Endothelial cell of umbilical vein (primary cell): ENCODE measurements at regions not wholly inside any gene's neighbourhood (a gene's known extent, or its start where the extent isn't known, plus 50 kb on each side); places are given as distances from the start of the nearest gene placed in this dataset.
"Not testable (repeated sequence)": the region's sequence is repeated elsewhere in the genome, so short reads cannot be mapped to it uniquely, and the experiment has no call there.

Experiments used
- BruUV-seq: library from RNA; stranded (reverse); fragments of 400-500 nt; replicated peaks from 2 replicates; lab custom pipeline; 2021; lab: Mats Ljungman, UMichigan
- CTCF ChIA-PET: fragments of 300-600, 350-600 bp; sonication (Branson Sonifier 250); formaldehyde crosslinking; loops from one replicate; lab custom pipeline; 2021; ENCODE audit warnings: antibody characterized with exemption, inconsistent platforms; lab: Charles Lee
- POLR2A ChIA-PET: fragments of 300-600, 350-600 bp; sonication (Branson Sonifier 250); formaldehyde crosslinking; loops from one replicate; lab custom pipeline; 2021; ENCODE audit warnings: antibody characterized with exemption, inconsistent platforms; lab: Charles Lee
- DNase-seq: peaks from one replicate; pipeline ENCODE4 v3.0.0-alpha.2; 2011; ENCODE audit warnings: low read depth, low spot score
- FAIRE-seq: peaks from 2 replicates; lab custom pipeline; 2011; peaks lifted over from hg19 to GRCh38; lab: Jason Lieb, UNC
- H2AFZ ChIP-seq: 2 replicates; pipeline ENCODE4 v1.6.0; 2012; ENCODE audit warnings: low read depth, low read length, control low read depth, inconsistent platforms
- H3K27ac ChIP-seq: 2 replicates; pipeline ENCODE4 v1.5.1; 2011; ENCODE audit warnings: low read depth, mild to moderate bottlenecking, control low read depth, low read length, moderate library complexity; ENCODE audit not compliant: insufficient read depth
- H3K27me3 ChIP-seq, 2 experiments: 2 replicates each; pipeline versions ENCODE4 v1.6.0 to v1.6.1; 2011; ENCODE audit warnings: low read length in 2 of 2, mixed read lengths in 1 of 2; ENCODE audit not compliant: control insufficient read depth in 2 of 2, insufficient read depth in 2 of 2
- H3K36me3 ChIP-seq, 2 experiments: 2 replicates in 1 of 2; 3 replicates in 1 of 2; pipeline ENCODE4 v1.5.1; 2011; ENCODE audit warnings: low read length in 2 of 2, mild to moderate bottlenecking in 1 of 2, moderate library complexity in 1 of 2; ENCODE audit not compliant: control insufficient read depth in 2 of 2, insufficient read depth in 2 of 2; ENCODE audit errors: extremely low read depth in 1 of 2
- H3K4me1 ChIP-seq: 3 replicates; pipeline ENCODE4 v1.5.1; 2011; ENCODE audit warnings: mild to moderate bottlenecking, low read length; ENCODE audit not compliant: control insufficient read depth, insufficient read depth; ENCODE audit errors: extremely low read depth
- H3K4me2 ChIP-seq: 2 replicates; pipeline ENCODE4 v1.6.1; 2011; ENCODE audit warnings: low read length, control low read depth, mixed read lengths; ENCODE audit not compliant: insufficient read depth
- H3K4me3 ChIP-seq, 3 experiments: fragments of 200-600 bp in 1 of 3; sonication (generic), shearing (Covaris generic) in 1 of 3; replicated peaks in 1 of 3; 2 replicates each; pipeline ENCODE4 v1.5.1; 2011 to 2016; ENCODE audit warnings: control low read depth in 3 of 3, low read length in 3 of 3, mild to moderate bottlenecking in 2 of 3, inconsistent platforms in 1 of 3, low read depth in 1 of 3, moderate library complexity in 1 of 3; ENCODE audit not compliant: insufficient read depth in 1 of 3
- H3K79me2 ChIP-seq: 2 replicates; pipeline ENCODE4 v1.6.0; 2012; ENCODE audit warnings: low read length, inconsistent platforms; ENCODE audit not compliant: control insufficient read depth, insufficient read depth
- H3K9ac ChIP-seq: replicated peaks from 2 replicates; pipeline ENCODE3; 2011; ENCODE audit warnings: low read length, control low read depth; ENCODE audit not compliant: insufficient read depth; ENCODE audit errors: extremely low read depth
- H3K9me1 ChIP-seq: replicated peaks from 3 replicates; pipeline ENCODE4 v1.6.0; 2011; ENCODE audit warnings: mild to moderate bottlenecking, low read length; ENCODE audit not compliant: control insufficient read depth, insufficient read depth; ENCODE audit errors: extremely low read depth
- H3K9me3 ChIP-seq: replicated peaks from 2 replicates; pipeline ENCODE4 v1.5.1; 2012; ENCODE audit warnings: low read length, inconsistent platforms; ENCODE audit not compliant: control insufficient read depth, insufficient read depth
- H4K20me1 ChIP-seq: replicated peaks from 2 replicates; pipeline ENCODE3; 2011; ENCODE audit warnings: mild to moderate bottlenecking, low read length; ENCODE audit not compliant: control insufficient read depth, insufficient read depth; ENCODE audit errors: extremely low read depth
- dilution Hi-C: fragments of 300-500 bp; cut with MboI; formaldehyde crosslinking; loops from one replicate; pipeline ENCODE4 v1.15.0; 2019; ENCODE audit warnings: low sequenced_read_pairs; ENCODE audit not compliant: extremely low pct_ligation_motif_present
- intact Hi-C: fragments of 100-400 bp; cut with micrococcal nuclease; formaldehyde crosslinking; loops from one replicate; pipeline ENCODE4 v1.10.0; 2022

GRCh38 chr16:29145486-29146225, 160.8 kb downstream of the LAT start:
- DNase-seq, H3K4me1 ChIP-seq, H3K79me2 ChIP-seq, H3K27me3 ChIP-seq, H3K9ac ChIP-seq, H3K27ac ChIP-seq, CTCF ChIA-PET, H3K9me3 ChIP-seq, dilution Hi-C loops, H3K36me3 ChIP-seq, POLR2A ChIA-PET, H3K4me2 ChIP-seq, H4K20me1 ChIP-seq, H3K4me3 ChIP-seq, H3K9me1 ChIP-seq, FAIRE-seq, intact Hi-C loops, H2AFZ ChIP-seq, BruUV-seq: not testable (repeated sequence)

GRCh38 chr16:29145086-29145485, 160.2 kb downstream of the LAT start:
- H3K36me3 ChIP-seq, H3K9me1 ChIP-seq, dilution Hi-C loops, DNase-seq, H3K27ac ChIP-seq, H3K4me1 ChIP-seq, H4K20me1 ChIP-seq, H3K9me3 ChIP-seq, H3K4me3 ChIP-seq, intact Hi-C loops, CTCF ChIA-PET, POLR2A ChIA-PET, H3K27me3 ChIP-seq, H3K9ac ChIP-seq, H3K79me2 ChIP-seq, H3K4me2 ChIP-seq, H2AFZ ChIP-seq, BruUV-seq, FAIRE-seq: not testable (repeated sequence)

- FAIRE-seq, H4K20me1 ChIP-seq, H2AFZ ChIP-seq, H3K36me3 ChIP-seq, DNase-seq, intact Hi-C loops, dilution Hi-C loops, H3K27ac ChIP-seq, BruUV-seq, H3K9ac ChIP-seq, H3K4me1 ChIP-seq, H3K27me3 ChIP-seq, H3K4me3 ChIP-seq, POLR2A ChIA-PET, CTCF ChIA-PET, H3K4me2 ChIP-seq, H3K9me1 ChIP-seq, H3K79me2 ChIP-seq, H3K9me3 ChIP-seq: not testable (repeated sequence)
Observed at GRCh38 chr16:29144669-29145062, 159.8 kb downstream of the LAT start.

GRCh38 chr16:29143739-29144668, 159.2 kb downstream of the LAT start:
- dilution Hi-C loops, H3K36me3 ChIP-seq: not testable (repeated sequence)

More at GRCh38 chr16:29143739-29144668, 159.2 kb downstream of the LAT start:
- FAIRE-seq, H3K4me3 ChIP-seq, H3K9me3 ChIP-seq, H2AFZ ChIP-seq, H3K9ac ChIP-seq, CTCF ChIA-PET, H3K79me2 ChIP-seq, H4K20me1 ChIP-seq, H3K27ac ChIP-seq, DNase-seq, intact Hi-C loops, H3K4me1 ChIP-seq, BruUV-seq, H3K9me1 ChIP-seq, H3K27me3 ChIP-seq, H3K4me2 ChIP-seq, POLR2A ChIA-PET: not testable (repeated sequence)
